Parathyroid adenoma (tissue), 2 donors: ENCODE measurements at regions not wholly inside any gene's neighbourhood (a gene's known extent, or its start where the extent isn't known, plus 50 kb on each side); places are given as distances from the start of the nearest gene placed in this dataset.

ENCODE experiments used
- H2AFZ ChIP-seq: fragments of 300-600 bp; sonication (generic); one replicate; pipeline ENCODE4 v1.7.0; 2017; ENCODE audit warnings: antibody characterized with exemption, mild to moderate bottlenecking
- H3K27ac ChIP-seq: fragments of 300-600 bp; sonication (generic); one replicate; pipeline ENCODE4 v1.7.0; 2017
- H3K27me3 ChIP-seq: fragments of 300-600 bp; sonication (generic); one replicate; pipeline ENCODE4 v1.7.0; 2017; ENCODE audit warnings: low read length; ENCODE audit not compliant: control insufficient read depth, insufficient read depth
- H3K36me3 ChIP-seq: fragments of 300-600 bp; sonication (generic); one replicate; pipeline ENCODE4 v1.7.0; 2017; ENCODE audit warnings: low read length; ENCODE audit not compliant: control insufficient read depth, insufficient read depth
- H3K4me1 ChIP-seq: fragments of 300-600 bp; sonication (generic); one replicate; pipeline ENCODE4 v1.7.0; 2017; ENCODE audit warnings: control low read depth
- H3K4me2 ChIP-seq: fragments of 300-600 bp; sonication (generic); one replicate; pipeline ENCODE4 v1.7.0; 2017; ENCODE audit warnings: low read length
- H3K4me3 ChIP-seq: fragments of 300-600 bp; sonication (generic); one replicate; pipeline ENCODE4 v1.7.0; 2017; ENCODE audit warnings: low read depth, low read length
- H3K79me2 ChIP-seq: fragments of 300-600 bp; sonication (generic); one replicate; pipeline ENCODE4 v1.7.0; 2017; ENCODE audit warnings: control low read depth
- H3K9ac ChIP-seq: fragments of 300-600 bp; sonication (generic); one replicate; pipeline ENCODE4 v1.7.0; 2017; ENCODE audit warnings: mild to moderate bottlenecking
- H3K9me3 ChIP-seq: fragments of 300-600 bp; sonication (generic); one replicate; pipeline ENCODE4 v1.7.0; 2017; ENCODE audit warnings: low read length; ENCODE audit not compliant: control insufficient read depth
- CTCF ChIP-seq: fragments of 300-600 bp; sonication (generic); IDR thresholded peaks from one replicate; pipeline ENCODE4 v1.7.0; 2017; ENCODE audit warnings: antibody characterized with exemption, mild to moderate bottlenecking
- donor health status: primary hyperparathyroidism.

- Histone ChIP-seq H3K9ac (no peak overlapping the region), H3K27ac (no peak overlapping the region), H3K36me3 (no peaks in the 10 kb centered on the region), H3K79me2 (no peaks in the 10 kb centered on the region), H3K27me3 (no peaks in the 10 kb centered on the region), H3K4me2 (no peak overlapping the region), H3K4me1 (peaks cover 3% of the 10 kb centered on the region), H2AFZ (no peak overlapping the region), H3K9me3 (no peaks in the 10 kb centered on the region), H3K4me3 (no peak overlapping the region)
- no peak for TF ChIP-seq CTCF
Measured at GRCh38 chr14:100434911-100435438, 111.8 kb downstream of the SLC25A47 start.

GRCh38 chr14:100435459-100435858 lies 112.3 kb downstream of the SLC25A47 start:
- H3K9ac ChIP-seq: no peak overlapping the region
- no peaks in the 10 kb centered on the region for H3K79me2 ChIP-seq
- no peak overlapping the region for H2AFZ ChIP-seq
- H3K4me2 ChIP-seq: no peak overlapping the region
- H3K36me3 ChIP-seq: no peaks in the 10 kb centered on the region
- H3K27me3 ChIP-seq: no peaks in the 10 kb centered on the region
- no peak for TF ChIP-seq CTCF
- H3K4me3 ChIP-seq: no peak overlapping the region
- H3K4me1 ChIP-seq: peaks cover 3% of the 10 kb centered on the region
- H3K27ac ChIP-seq: no peak overlapping the region
- H3K9me3 ChIP-seq: no peaks in the 10 kb centered on the region

GRCh38 chr14:100436745-100437406 lies 113.7 kb downstream of the SLC25A47 start:
- Histone ChIP-seq H3K4me1 (peaks cover 3% of the 10 kb centered on the region), H3K27me3 (no peaks in the 10 kb centered on the region), H2AFZ (no peak overlapping the region), H3K9ac (no peak overlapping the region), H3K79me2 (no peaks in the 10 kb centered on the region), H3K9me3 (no peaks in the 10 kb centered on the region), H3K36me3 (no peaks in the 10 kb centered on the region), H3K4me2 (no peak overlapping the region), H3K27ac (no peak overlapping the region), H3K4me3 (no peak overlapping the region)
- TF ChIP-seq CTCF: no peak

- peaks cover 3% of the 10 kb centered on the region for H3K4me1 ChIP-seq
Measured at GRCh38 chr14:100438271-100438670, 115.1 kb downstream of the SLC25A47 start.

More at GRCh38 chr14:100438271-100438670, 115.1 kb downstream of the SLC25A47 start:
- no peak overlapping the region for H3K9ac ChIP-seq
- H3K27me3 ChIP-seq: no peaks in the 10 kb centered on the region
- H3K79me2 ChIP-seq: no peaks in the 10 kb centered on the region
- H3K4me3 ChIP-seq: no peak overlapping the region
- H3K4me2 ChIP-seq: no peak overlapping the region
- no peak for TF ChIP-seq CTCF
- no peaks in the 10 kb centered on the region for H3K36me3 ChIP-seq
- H2AFZ ChIP-seq: no peak overlapping the region
- H3K9me3 ChIP-seq: no peaks in the 10 kb centered on the region
- no peak overlapping the region for H3K27ac ChIP-seq
